Stimulated activated CD4-positive, alpha-beta T cell treated with anti-CD3 and anti-CD28 coated beads, Interleukin-12 subunit alpha, Interleukin-12 subunit beta, amount 100 ng/mL, for 24 hours (primary cell): ENCODE measurements at regions not wholly inside any gene's neighbourhood (a gene's known extent, or its start where the extent isn't known, plus 50 kb on each side); places are given as distances from the start of the nearest gene placed in this dataset.

ENCODE experiments used
- DNase-seq, 2 experiments: peaks; one replicate each; pipeline ENCODE4 v3.0.0-alpha.2; 2020; ENCODE audit warnings: low read depth in 2 of 2

DNA sequence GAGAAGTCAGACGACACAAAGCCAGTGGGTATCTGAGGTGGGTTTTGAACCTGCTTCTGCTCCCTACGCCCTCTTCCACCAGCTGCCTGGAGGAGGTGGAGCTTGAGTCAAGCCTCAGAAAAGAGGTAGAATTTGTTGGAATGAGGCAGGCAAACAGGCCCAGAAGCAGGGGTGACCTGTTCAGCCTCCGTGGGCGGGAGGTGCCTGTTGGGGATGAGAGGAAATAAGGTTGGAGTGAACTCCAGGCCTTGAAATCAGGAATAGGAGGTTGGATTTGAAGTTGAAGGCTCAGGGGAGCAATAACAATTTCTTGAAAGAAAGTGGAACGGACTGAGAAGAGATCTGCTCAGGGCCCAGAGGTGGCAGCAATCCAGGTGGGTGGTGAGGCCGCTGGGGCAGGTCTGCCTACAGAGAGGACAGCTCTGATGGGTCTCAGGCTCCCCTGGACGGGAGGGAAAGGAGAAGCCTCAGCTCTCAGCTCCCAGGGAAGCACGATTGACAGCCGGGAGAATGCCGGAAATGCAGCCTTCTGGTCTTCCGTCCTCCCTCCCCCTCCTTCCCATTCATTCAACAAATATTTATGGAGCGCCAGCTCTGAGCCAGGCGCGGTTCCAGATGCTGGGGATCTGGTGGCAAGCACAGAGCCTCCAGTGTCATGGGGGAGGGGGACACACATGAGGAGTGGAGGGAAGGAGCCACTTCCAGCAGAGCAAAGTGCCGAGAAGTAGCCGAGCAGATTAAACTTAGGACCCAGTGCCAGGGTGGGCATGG is 61.9 kb upstream of the CIBAR2 start:
- no peak for DNase-seq

DNA sequence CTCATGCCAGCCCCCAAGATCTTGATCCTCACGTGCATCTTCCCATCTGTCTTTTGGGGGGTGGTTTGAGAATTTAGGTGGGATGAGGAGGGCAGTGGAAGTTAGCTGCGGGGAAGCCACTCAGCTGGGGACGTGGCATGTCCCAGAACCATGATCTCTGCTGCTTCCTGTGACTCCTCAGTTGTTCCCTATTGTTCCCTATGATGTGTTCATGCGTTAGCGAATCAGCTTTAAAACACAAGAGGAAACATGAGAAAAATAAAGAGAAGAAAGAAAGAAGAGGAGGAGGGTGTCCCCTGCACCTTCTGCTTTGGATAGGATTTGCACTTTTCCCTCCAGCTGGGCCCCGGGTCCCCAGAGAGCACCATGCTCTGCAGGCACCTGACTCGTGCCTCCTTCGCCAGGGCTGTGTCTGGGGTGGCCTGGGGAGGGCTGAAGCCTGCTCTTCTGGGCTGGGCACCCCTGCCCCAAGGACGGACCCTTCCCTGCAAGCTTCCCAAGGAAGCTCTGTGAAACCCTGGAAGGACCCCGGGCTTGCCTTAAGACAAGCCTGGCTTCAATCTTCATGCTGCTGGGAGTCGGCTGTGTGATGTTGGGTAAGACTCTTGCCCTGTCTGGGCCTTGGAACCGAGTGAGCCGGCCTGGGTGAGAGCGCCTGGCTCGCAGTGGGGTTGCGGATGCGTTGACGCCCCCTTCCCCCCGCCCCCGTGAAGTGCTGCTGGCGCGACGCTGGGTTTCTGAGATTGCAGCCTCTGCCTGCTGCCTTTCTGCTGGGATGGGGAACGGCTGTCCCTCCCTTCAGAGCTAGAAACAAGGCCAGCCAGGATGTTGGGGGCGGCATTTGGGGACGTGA is 62.8 kb upstream of the CIBAR2 start:
- DNase-seq: no peak

DNA sequence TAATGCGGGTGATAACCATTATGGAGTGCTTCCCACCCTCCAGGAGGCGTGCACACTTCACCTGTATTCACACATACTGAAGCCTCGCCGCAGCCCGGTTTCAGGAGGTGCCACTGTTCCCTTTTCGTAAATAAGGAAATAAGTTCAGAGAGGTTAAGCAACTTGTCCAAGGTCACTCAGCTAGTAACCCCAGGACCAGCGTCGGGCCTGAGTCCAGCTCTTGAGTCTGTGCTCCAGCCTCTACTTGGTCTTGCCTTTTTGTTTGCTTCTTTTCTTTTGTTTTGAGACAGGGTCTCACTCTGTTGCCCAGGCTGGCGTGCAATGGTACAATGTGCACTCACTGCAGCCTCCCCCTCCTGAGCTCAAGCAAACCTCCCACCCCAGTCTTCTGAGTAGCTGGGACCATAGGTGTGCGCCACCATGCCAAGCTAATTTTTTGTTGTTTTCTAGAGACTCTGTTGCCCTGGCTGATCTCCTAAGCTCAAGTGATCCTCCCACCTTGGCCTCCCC is 63.5 kb upstream of the CIBAR2 start:
- DNase-seq: no peak

DNA sequence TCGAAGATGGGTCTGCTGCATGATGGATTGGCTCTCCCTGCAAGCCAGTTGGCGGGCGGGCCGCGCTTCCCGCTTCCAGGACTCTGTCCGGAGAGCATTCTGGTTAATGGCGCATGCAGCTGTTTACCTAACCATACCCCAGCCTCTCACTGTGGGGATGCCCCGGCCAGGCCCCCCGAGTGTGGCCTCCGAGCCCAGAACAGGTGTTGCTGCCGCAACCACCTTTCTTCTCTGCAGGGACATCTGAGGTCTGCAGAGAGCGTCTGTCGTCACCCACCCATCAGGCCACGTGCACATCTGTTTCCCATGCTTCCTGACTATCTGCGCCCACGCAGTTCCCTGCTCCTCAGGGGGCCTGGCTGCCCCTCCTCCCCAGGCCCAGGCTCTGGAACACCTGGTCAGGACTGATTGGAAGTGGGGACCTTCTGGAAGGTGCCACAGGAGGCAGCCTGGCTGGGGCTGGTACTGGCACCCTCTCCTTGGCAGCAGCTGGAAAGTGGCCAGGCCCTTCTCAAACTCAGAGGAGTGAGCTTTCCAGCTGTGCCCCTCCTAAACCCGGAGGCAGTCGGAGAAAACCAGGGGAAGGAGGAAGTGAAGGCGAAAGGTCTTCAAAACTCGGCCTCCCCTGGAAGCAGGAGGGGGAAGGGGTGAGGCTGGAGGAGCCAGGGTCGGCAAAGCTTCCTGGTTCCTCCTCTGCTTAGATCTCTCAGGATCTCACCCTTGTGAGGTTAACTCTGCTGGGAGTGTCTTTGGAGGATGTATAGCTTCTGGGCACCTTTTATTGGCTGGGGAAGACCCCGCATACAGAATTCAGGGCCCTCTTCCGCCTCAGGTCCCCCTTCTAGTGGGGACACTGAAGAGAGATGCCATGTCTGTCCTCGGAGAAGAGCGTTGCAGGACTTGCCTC is 64.5 kb upstream of the CIBAR2 start:
- no peak for DNase-seq

DNA sequence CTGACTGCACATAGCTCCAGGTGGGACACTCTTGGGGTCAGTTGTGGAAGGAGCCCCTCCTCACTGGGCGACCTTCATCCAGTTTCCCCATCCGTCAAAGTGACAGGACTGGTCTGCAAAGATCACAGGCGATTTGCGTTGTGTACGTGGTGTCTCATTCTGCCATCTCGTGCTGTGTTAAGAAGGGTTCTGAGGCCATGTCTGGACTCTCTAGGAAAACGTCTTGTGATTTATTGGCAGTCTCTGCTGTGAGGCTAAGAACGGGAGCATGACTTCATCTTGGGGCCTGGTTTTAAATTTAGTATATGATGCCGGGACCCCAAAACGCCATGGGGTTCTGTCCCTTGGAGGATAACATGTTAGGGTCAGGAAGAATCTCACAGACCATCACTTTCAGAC is 65.2 kb upstream of the CIBAR2 start:
- no peak for DNase-seq

DNA sequence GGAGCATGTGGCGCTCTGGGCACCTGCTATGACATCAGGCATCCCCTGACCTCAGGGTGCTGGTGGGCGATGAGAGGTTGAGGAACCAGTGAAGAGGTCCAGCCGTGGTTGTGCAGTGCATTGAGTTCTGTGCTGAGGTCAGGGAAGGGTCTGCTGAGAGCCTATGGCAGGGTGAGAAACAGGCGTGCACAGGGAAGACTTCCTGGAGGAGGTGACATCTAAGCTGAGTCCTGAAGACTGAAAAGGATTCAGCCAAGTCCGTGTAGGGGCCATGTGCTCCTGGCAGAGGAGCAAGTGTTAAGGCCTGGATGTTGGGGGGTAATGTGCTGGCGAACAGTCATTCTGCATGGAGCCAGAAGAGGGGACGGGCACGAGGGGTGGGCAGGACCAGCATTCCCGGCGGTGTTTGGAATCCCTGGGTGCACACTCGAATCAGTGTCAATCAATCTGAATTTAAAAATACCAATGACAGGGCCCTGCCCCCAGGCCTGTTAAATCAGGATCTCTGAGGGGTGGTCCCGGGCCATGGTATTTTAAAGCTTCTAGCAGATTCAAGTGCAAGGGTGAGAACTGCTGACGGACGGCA is 65.8 kb upstream of the CIBAR2 start:
- DNase-seq: no peak

DNA sequence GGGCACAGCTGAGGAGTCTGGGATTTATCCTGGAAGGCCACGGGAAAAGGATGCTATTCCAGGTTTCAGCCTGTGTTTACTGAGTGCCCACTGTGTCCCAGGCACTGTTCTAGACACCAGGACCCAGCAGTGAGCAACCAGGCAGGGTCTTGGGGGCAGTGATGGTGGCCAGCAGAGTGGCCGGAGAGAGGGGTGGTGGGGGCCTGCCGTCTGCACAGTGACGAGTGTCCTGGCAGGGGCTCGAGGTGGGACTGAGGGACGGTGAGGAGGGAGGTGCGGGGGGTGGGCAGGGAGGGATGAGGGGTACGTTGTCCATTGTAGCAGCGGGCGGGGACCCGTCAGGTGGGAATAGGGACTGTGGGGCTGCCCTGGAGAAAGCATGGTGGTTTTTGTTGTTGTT is 66.3 kb upstream of the CIBAR2 start:
- no peak for DNase-seq

DNA sequence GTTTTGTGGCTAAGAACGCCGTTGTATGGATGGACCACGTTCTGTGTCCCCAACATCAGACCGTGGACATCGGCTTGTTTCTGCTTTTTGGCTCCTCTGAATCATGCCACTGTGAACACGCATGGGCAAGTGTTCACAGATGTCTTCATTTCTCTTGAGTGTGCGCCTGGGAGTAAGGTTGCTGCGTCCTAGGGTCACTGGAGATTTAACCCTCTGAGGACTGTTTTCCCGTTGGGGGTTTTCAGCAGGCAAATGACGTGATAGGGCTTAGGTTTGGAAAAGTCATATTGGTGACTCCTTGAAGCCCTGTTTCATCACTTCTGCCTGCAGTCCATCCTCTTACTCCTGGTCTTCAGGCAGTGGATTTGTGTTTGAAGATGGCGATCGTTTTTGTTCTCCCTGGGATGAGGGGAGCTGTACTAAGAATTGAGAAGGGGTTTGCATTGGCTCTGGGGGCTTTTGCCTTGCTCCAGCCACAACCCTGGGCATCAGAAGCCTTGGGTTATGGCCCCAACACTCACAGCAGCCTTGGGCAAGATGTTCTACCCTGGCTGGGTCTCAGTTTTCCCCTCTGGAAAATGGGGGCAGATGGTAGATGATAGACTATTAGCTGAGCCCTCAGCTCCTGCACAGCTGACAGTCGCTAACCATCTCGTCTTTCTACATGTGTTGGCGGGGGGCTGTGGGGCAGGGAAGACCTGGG is 67.2 kb upstream of the CIBAR2 start:
- DNase-seq: no peak

DNA sequence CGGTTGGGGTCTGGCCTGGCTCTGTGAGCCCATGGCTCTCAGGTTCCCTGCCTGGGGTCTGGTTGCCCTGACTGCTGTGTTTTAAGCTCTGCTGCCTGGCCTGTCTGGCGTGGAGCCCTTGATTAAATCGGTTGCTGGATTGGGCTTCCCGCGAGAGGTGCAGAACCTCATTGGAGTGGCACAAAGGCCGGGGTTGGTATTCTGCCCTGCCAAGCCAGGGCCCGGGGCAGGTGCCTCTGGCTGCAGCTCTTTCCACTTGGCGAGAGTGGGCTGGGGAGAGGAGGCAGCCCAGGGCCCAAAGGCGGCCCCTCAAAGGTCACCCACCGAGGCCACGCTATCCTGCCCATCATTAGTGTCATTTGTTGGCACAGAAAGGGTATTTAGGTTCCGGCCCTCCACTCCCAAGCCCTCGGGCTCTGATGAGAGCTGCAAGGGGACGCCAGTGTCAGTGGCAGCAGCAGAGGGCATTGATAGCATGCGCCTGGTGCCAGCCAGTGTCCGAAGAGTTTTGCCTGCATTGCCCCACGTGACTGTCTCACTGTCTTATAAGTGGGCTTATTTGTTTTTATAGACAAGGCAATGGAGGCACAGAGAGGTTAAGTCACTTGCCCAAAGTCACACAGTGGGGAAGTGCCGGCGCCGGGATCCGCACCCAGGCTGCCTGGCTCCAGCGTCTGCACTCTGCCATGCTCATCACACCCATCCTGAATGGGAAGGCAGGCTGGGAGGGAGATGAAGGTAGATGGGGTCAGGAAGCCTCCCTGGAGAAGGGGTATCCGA is 68.0 kb upstream of the CIBAR2 start:
- DNase-seq: no peak

DNA sequence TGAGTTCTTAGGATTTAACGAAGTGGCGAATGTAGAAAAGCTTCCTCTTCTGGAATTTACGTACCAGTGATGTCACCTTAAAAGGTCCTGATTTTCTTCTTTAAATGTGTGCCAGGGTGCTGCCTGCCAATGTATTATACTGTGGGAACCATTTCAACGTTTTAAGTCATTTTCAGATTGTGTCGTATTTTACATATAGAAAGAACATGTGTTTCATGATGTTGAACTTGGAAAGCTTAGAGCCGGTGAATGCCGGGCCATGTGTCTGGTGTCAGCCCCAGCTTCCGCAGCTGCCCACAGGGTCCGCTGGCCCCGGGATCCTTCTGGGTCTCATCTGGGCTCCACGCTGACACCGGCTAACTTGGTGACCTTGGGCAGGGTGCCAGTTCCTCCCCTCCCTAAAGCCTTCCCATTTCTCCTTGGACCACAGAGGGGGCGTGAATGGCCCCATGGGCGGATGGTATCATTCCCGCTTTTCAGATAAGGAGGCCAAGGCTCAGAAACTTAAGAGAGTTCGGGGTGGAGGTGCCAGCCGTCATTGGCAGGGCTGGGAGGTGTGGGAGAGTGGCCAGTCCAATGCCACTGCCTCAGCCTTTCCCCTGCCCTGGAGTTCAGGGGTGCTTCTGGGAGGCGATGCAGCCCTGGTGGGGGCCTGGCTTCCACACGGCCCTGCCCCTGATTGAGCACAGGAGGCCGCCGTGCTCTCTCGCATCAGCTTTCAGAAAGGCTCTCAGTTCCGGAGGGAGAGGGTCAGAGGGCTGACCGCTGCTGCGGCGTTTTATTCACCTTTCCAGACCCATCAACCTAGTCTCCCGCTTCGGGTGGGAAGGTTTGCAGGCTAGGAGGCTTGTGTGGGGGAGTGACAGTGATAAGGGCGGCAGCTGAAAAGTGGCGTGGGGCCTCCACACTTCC is 68.8 kb upstream of the CIBAR2 start:
- DNase-seq: no peak

DNA sequence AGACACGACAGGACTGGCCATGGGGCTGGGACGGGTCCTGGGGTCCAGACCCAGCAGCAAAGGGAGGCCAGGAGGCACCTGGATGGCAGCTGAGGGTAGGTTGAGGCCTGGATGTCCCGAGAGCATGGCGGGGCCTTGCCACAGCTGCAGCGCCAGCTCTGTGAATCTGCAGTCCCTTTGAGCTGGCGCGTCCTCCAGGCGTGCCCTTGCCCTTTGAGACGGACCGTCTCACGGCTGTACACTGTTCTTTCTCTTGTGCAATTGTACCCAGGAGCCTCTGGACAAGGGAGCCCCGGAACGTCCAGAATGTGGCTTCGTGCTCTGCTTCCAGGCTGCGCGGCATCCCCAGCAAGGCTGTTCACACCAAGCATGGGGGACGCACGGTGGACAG is 69.5 kb upstream of the CIBAR2 start:
- no peak for DNase-seq

DNA sequence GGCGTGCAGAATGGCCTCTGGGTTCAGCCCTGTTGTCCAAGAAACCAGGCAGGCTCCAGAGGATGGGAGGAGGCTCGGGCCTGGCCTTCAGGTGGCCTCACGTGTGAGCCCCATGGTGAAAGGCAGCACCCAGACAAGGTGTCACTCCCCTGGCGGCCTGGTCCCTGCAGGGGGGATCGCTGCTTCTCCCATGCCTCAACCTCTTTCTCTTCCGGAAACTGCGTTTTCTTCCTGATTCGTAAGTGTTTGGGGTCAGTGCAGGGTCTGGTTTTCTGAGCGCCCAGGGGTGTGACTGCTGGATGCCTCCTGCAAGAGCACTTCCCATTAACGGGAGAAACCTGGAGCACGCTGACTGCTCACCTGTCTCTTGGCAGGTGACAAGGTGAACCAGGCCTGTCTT is 70.0 kb upstream of the CIBAR2 start:
- DNase-seq: no peak

DNA sequence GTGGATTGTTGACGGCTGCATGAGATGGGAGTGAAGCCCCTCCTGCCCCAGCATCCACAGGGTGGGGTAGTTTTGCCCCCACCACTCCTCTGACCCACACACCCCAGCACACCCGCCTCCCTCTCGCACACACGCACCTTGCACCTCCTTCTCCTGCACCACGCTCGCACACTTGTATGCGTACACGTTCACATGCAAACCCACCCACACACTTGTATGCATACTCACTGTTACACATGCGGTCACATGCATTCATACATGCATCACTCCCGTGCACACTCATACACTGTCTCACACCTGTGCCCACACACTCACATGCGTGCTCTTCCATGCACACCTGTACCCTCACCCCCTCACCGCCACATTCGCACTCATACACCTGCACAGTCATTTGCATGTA is 70.5 kb upstream of the CIBAR2 start:
- no peak for DNase-seq

DNA sequence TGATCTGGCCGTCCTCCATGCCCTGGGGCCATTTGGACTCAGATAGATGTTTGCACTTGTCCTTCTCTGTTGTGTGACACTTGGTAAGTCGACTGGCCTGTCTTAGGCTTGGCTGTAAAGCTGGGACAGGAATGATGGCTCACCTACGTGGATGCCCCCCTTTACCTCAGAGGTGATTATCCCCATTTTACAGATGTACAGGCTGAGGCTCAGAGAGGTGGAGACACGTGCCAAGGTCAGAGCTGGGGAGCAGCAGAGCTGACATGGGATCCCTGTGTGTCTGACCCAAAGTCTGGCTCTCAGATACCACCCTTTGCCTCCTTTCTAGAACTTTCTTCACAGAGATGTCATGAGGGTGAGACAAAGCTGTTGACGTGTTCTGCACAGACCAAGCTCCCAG is 71.3 kb upstream of the CIBAR2 start:
- no peak for DNase-seq

DNA sequence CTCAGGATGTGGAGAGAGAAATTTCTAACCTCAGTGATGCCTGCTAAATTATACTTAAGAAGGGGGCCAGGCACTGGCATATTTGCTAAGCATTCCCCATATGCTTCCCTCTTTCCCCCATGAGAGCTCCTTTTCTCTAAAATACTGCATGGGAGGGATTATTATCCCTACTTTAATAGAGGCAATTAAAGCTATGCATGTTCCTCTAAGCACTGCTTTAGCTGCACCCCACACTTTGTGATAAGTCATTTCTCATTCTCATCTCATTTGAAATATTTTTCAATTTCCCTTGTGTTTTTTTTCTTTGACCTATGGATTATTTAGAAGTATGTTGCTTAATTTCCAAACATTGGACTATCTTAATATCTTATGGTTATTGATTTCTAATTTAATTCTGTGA is 72.1 kb upstream of the CIBAR2 start:
- DNase-seq: no peak

DNA sequence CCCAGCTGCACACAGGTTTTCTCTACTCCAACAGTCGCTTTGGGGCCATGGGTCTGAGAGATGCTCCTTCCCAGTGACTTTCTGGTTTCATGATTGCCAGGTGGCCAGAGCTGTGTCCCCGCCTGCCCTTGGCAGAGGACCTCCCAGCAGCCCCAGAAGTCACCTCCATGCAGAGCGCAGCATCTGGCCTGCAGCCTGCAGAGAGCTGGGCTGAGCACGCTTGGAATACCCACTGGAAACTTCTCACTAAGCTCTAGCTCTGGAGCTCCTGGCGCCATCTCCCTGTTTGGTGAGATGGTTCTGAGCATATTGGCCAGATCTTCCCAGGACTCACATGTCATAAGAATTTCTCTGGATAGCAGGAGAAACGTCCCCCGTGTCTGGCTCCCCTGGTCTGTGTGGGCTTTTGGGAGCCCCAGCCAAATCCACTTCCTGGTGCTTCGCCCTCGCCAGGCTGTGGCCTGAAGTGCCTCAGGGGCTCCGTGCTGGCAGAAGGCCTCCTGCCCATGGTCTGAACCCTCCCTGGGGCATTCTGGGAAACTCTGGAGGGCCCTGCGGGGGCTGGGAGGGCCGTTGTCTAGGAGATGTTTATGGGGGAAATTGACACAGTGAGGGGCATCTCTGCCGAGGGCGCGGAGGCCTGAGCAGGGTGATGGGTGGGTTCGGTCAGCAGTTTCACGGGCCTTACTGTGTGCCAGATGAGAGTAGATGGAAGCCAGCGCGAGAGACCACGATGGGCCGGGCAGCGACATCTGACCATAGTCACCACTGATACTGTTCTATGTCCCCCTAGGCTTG is 73.2 kb upstream of the CIBAR2 start:
- no peak for DNase-seq

DNA sequence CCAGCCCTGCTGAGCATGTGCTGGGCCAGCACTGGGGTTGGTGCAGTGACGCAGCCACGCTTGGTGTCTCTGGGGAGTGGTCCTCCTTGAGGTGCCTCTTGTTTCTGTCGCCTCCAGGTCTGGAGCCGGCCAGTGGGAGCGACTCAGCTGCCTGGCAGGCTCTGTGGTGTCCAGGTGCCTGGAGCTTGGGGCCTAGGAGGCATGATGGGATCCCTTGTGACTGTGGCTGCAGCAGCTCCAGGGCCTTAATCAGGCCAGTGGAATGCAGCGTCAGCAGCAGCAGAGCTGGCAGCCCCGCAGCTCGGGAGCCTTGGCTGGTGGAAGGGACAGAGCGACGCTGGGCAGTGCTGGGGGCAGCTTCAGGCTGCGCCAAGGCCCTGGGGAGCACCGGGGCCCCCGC is 74.7 kb upstream of the CIBAR2 start:
- DNase-seq: no peak

DNA sequence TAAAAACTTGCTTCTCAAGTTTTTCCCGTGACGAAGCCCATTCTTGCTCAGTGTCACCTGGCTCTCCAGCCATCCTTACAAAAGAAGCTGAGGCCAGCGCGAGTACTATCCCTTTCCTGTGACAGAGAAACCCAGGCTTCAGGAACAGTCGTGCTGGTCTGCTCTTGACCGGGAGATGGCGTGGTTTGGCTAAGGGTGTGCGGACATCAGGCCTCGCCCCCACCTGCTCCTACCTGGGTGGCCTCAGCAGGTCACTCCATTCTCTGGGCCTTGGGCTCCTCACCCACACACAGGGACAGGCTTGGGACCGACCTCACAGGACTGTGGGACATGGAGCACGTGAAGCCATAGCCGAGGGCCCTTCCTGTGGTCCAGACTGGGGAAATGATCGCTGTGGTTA is 75.2 kb upstream of the CIBAR2 start:
- no peak for DNase-seq
